ENCODE measurements at regions not wholly inside any gene's neighbourhood (a gene's known extent, or its start where the extent isn't known, plus 50 kb on each side); places are given as distances from the start of the nearest gene placed in this dataset.

DNA sequence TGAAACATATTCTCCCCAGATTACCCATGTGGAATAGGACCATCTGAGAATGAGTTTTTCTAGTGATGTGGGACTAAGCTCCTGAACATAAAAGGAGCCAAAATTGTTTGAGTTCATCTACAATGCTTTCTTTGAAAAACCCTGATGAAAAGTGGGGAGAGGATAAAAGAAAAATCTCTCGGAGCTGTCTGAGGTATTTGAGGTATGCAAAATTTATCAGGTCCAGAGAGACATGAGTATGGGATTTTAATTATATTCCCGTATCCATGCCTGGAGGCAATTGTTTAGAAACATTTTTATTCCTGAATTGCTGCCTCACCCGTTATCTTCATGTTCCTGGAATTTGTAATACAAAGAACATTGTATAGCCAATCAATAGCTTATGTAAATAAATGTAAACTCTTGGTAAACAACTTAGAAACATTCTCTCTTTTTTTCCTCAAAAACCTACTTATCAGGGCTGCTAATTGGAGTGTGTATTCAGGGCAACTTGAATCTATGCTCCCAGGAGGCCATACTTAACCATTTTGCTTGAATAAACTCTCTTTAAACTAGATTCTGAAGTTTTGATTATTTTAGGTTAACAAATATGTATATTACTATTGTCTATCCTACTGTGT is 109.3 kb upstream of the OLFM3 start:
- ATAC-seq: no peak
- TF ChIP-seq PPARA (CRISPR knock-in tag; IDR thresholded peaks at IDR 0.05; ENCODE audit: borderline replicate concordance) (no peak), BACH2 (CRISPR knock-in tag; IDR thresholded peaks at IDR 0.05; ENCODE audit: borderline replicate concordance) (no peak), ZNF565 (CRISPR knock-in tag; conservative IDR thresholded peaks at IDR 0.05; ENCODE audit: low read depth) (no peak), ARNTL (CRISPR knock-in tag; IDR thresholded peaks at IDR 0.05; ENCODE audit: borderline replicate concordance, low read depth) (no peak)
- TF ChIP-seq, protein P1, sequence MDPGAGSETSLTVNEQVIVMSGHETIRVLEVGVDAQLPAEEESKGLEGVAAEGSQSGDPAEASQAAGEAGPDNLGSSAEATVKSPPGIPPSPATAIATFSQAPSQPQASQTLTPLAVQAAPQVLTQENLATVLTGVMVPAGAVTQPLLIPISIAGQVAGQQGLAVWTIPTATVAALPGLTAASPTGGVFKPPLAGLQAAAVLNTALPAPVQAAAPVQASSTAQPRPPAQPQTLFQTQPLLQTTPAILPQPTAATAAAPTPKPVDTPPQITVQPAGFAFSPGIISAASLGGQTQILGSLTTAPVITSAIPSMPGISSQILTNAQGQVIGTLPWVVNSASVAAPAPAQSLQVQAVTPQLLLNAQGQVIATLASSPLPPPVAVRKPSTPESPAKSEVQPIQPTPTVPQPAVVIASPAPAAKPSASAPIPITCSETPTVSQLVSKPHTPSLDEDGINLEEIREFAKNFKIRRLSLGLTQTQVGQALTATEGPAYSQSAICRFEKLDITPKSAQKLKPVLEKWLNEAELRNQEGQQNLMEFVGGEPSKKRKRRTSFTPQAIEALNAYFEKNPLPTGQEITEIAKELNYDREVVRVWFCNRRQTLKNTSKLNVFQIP (CRISPR knock-in tag; IDR thresholded peaks at IDR 0.05; ENCODE audit: borderline replicate concordance, low read depth): no peak

DNA sequence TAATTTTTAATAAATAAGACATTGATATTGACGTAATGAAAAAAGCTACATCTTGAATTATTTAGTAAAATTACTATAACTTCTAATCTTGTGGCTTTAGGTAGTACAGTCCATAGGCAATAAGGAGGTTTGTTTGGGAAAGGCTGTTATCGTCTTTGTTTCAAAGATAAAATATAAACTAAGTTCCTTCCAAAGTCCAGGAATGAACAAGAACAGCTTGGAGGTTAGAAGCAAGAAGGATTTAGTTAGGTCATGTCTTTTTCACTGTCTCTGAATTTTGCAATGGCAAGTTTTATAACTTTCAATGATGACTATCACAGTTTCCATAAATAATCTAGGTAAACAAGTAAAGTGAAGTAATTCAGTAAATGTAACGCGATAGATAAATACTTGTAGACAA is 106.9 kb upstream of the OLFM3 start:
- ATAC-seq: no peak

DNA sequence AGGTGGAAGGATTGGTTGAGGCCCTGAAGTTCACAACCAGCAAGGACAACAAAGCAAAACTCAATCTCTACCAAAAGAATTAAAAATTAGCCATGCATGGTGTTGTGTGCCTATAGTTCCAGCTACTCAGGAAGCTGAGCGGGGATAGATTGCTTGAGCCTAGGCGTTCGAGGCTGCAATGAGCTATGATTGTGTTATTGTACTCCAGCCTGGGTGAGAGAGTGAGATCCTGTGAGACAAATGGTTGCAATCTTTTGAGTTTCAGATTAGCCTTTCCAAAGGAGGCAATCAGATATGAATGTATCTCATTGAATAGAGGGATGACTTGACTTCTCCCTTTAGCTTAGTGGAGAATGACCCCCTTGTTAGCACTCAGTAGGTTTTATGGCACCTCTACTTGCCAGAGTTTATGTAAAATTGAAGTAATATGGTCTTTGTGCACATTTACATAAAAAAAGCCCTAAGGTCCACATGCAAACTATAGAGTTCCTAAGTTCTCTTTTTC is 105.6 kb upstream of the OLFM3 start:
- ATAC-seq: no peak
- TF ChIP-seq ZNF70 (CRISPR knock-in tag; IDR thresholded peaks at IDR 0.05) (no peak), ISL1 (CRISPR knock-in tag; IDR thresholded peaks at IDR 0.05) (no peak), PPARA (CRISPR knock-in tag; IDR thresholded peaks at IDR 0.05; ENCODE audit: borderline replicate concordance) (no peak), TCF4 (CRISPR knock-in tag; IDR thresholded peaks at IDR 0.05; ENCODE audit: borderline replicate concordance) (no peak), OSR1 (CRISPR knock-in tag; IDR thresholded peaks at IDR 0.05) (no peak), RARB (CRISPR knock-in tag; IDR thresholded peaks at IDR 0.05) (no peak), ZC3H10 (CRISPR knock-in tag; IDR thresholded peaks at IDR 0.05) (no peak), ZFP30 (CRISPR knock-in tag; IDR thresholded peaks at IDR 0.05) (no peak), ZFP3 (CRISPR knock-in tag; IDR thresholded peaks at IDR 0.05) (no peak), SNAI2 (CRISPR knock-in tag; IDR thresholded peaks at IDR 0.05) (no peak)
- TF ChIP-seq, protein P2, sequence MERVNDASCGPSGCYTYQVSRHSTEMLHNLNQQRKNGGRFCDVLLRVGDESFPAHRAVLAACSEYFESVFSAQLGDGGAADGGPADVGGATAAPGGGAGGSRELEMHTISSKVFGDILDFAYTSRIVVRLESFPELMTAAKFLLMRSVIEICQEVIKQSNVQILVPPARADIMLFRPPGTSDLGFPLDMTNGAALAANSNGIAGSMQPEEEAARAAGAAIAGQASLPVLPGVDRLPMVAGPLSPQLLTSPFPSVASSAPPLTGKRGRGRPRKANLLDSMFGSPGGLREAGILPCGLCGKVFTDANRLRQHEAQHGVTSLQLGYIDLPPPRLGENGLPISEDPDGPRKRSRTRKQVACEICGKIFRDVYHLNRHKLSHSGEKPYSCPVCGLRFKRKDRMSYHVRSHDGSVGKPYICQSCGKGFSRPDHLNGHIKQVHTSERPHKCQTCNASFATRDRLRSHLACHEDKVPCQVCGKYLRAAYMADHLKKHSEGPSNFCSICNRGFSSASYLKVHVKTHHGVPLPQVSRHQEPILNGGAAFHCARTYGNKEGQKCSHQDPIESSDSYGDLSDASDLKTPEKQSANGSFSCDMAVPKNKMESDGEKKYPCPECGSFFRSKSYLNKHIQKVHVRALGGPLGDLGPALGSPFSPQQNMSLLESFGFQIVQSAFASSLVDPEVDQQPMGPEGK (CRISPR knock-in tag; IDR thresholded peaks at IDR 0.05; ENCODE audit: borderline replicate concordance): no peak
- TF ChIP-seq, protein P1 (CRISPR knock-in tag; IDR thresholded peaks at IDR 0.05; ENCODE audit: borderline replicate concordance, low read depth): no peak
- TF ChIP-seq, protein P3, sequence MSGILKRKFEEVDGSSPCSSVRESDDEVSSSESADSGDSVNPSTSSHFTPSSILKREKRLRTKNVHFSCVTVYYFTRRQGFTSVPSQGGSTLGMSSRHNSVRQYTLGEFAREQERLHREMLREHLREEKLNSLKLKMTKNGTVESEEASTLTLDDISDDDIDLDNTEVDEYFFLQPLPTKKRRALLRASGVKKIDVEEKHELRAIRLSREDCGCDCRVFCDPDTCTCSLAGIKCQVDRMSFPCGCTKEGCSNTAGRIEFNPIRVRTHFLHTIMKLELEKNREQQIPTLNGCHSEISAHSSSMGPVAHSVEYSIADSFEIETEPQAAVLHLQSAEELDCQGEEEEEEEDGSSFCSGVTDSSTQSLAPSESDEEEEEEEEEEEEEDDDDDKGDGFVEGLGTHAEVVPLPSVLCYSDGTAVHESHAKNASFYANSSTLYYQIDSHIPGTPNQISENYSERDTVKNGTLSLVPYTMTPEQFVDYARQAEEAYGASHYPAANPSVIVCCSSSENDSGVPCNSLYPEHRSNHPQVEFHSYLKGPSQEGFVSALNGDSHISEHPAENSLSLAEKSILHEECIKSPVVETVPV (CRISPR knock-in tag; IDR thresholded peaks at IDR 0.05): no peak
- TF ChIP-seq, protein P4, sequence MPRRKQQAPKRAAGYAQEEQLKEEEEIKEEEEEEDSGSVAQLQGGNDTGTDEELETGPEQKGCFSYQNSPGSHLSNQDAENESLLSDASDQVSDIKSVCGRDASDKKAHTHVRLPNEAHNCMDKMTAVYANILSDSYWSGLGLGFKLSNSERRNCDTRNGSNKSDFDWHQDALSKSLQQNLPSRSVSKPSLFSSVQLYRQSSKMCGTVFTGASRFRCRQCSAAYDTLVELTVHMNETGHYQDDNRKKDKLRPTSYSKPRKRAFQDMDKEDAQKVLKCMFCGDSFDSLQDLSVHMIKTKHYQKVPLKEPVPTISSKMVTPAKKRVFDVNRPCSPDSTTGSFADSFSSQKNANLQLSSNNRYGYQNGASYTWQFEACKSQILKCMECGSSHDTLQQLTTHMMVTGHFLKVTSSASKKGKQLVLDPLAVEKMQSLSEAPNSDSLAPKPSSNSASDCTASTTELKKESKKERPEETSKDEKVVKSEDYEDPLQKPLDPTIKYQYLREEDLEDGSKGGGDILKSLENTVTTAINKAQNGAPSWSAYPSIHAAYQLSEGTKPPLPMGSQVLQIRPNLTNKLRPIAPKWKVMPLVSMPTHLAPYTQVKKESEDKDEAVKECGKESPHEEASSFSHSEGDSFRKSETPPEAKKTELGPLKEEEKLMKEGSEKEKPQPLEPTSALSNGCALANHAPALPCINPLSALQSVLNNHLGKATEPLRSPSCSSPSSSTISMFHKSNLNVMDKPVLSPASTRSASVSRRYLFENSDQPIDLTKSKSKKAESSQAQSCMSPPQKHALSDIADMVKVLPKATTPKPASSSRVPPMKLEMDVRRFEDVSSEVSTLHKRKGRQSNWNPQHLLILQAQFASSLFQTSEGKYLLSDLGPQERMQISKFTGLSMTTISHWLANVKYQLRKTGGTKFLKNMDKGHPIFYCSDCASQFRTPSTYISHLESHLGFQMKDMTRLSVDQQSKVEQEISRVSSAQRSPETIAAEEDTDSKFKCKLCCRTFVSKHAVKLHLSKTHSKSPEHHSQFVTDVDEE (CRISPR knock-in tag; IDR thresholded peaks at IDR 0.05): no peak

More for the DNA sequence above, 106.9 kb upstream of the OLFM3 start:
- TF ChIP-seq ZFP3 (CRISPR knock-in tag; IDR thresholded peaks at IDR 0.05): no peak
- no peak for TF ChIP-seq ZNF70 (CRISPR knock-in tag; IDR thresholded peaks at IDR 0.05)
- no peak for TF ChIP-seq OSR1 (CRISPR knock-in tag; IDR thresholded peaks at IDR 0.05)
- no peak for TF ChIP-seq BACH2 (CRISPR knock-in tag; IDR thresholded peaks at IDR 0.05; ENCODE audit: borderline replicate concordance)
- TF ChIP-seq, protein P4 (CRISPR knock-in tag; IDR thresholded peaks at IDR 0.05): no peak
- no peak for TF ChIP-seq ZC3H10 (CRISPR knock-in tag; IDR thresholded peaks at IDR 0.05)
- TF ChIP-seq ZNF565 (CRISPR knock-in tag; conservative IDR thresholded peaks at IDR 0.05; ENCODE audit: low read depth): no peak
